T follicular helper cell (primary cell): ENCODE measurements at regions not wholly inside any gene's neighbourhood (a gene's known extent, or its start where the extent isn't known, plus 50 kb on each side); places are given as distances from the start of the nearest gene placed in this dataset.
"Not testable (repeated sequence)": the region's sequence is repeated elsewhere in the genome, so short reads cannot be mapped to it uniquely, and the experiment has no call there.

ENCODE experiments used
- DNase-seq: peaks from one replicate; pipeline ENCODE4 v3.0.0-alpha.2; 2020; ENCODE audit warnings: low read depth

GRCh38 chr6:163874784-163875183 is 460.3 kb downstream of the QKI start:
- no peak for DNase-seq

GRCh38 chr6:163872335-163872734 is 457.8 kb downstream of the QKI start:
- no peak for DNase-seq

GRCh38 chr6:163871616-163872015 is 457.1 kb downstream of the QKI start:
- no peak for DNase-seq

GRCh38 chr6:163867518-163868292 is 453.2 kb downstream of the QKI start:
- no peak for DNase-seq

- no peak for DNase-seq
Observed at GRCh38 chr6:163866192-163866591, 451.7 kb downstream of the QKI start.

GRCh38 chr6:163863565-163863964 is 449.0 kb downstream of the QKI start:
- no peak for DNase-seq

- DNase-seq, result no peak
Observed at GRCh38 chr6:163862701-163863100, 448.2 kb downstream of the QKI start.

- DNase-seq, result no peak
Observed at GRCh38 chr6:163861627-163862026, 447.1 kb downstream of the QKI start.

GRCh38 chr6:163860287-163861081 is 446.0 kb downstream of the QKI start:
- no peak for DNase-seq

GRCh38 chr6:163858870-163859269 is 444.4 kb downstream of the QKI start:
- DNase-seq, result not testable (repeated sequence)

GRCh38 chr6:163857421-163857820 is 442.9 kb downstream of the QKI start:
- no peak for DNase-seq

GRCh38 chr6:163850874-163851273 is 436.4 kb downstream of the QKI start:
- no peak for DNase-seq

- no peak for DNase-seq
Observed at GRCh38 chr6:163844761-163845160, 430.2 kb downstream of the QKI start.

GRCh38 chr6:163844357-163844756 is 429.8 kb downstream of the QKI start:
- no peak for DNase-seq

- DNase-seq, result no peak
Observed at GRCh38 chr6:163843218-163843617, 428.7 kb downstream of the QKI start.

GRCh38 chr6:163842467-163842866 is 427.9 kb downstream of the QKI start:
- no peak for DNase-seq

GRCh38 chr6:163841733-163842132 is 427.2 kb downstream of the QKI start:
- DNase-seq, result no peak

GRCh38 chr6:163841326-163841725 is 426.8 kb downstream of the QKI start:
- DNase-seq, result no peak

- DNase-seq, result no peak
Observed at GRCh38 chr6:163840880-163841279, 426.4 kb downstream of the QKI start.

GRCh38 chr6:163839296-163839695 is 424.8 kb downstream of the QKI start:
- no peak for DNase-seq

GRCh38 chr6:163837691-163838431 is 423.3 kb downstream of the QKI start:
- no peak for DNase-seq

GRCh38 chr6:163836876-163837690 is 422.6 kb downstream of the QKI start:
- DNase-seq, result no peak
